IMR-90 (cell line): ENCODE measurements at regions not wholly inside any gene's neighbourhood (a gene's known extent, or its start where the extent isn't known, plus 50 kb on each side); places are given as distances from the start of the nearest gene placed in this dataset.
A peak's percentile ranks its signal among the peaks of the same experiment; 100 is the strongest.

ENCODE experiments used
- ATAC-seq: fragments of 200-7000 bp; cut with Tn5 transposase; 2 replicates; pipeline ENCODE4 v1.9.1; 2020; ENCODE audit warnings: low read depth, mild to moderate bottlenecking, moderate library complexity
- BruUV-seq: library from RNA; stranded (reverse); fragments of 400-500 nt; replicated peaks from 2 replicates; lab custom pipeline; 2021; lab: Mats Ljungman, UMichigan
- CTCF ChIA-PET: fragments of 300-600 bp; formaldehyde crosslinking; extraction: SDS; loops from one replicate; lab custom pipeline; 2021; ENCODE audit warnings: antibody characterized with exemption; lab: Yijun Ruan, JAX
- POLR2A ChIA-PET: fragments of 300-600 bp; sonication (Branson Sonifier 250); formaldehyde crosslinking; loops from one replicate; lab custom pipeline; 2022; ENCODE audit warnings: antibody characterized with exemption; ENCODE audit not compliant: unreplicated experiment; lab: Charles Lee
- DNase-seq: peaks from one replicate; pipeline ENCODE4 v3.0.0; 2013
- H2AFZ ChIP-seq: replicated peaks from 2 replicates; pipeline ENCODE3; 2013; ENCODE audit warnings: low read length, mild to moderate bottlenecking; ENCODE audit not compliant: poor library complexity
- H2AK5ac ChIP-seq: 2 replicates; pipeline ENCODE4 v1.6.1; 2013; ENCODE audit warnings: low read depth, low read length, inconsistent platforms
- H2AK9ac ChIP-seq: replicated peaks from 2 replicates; pipeline ENCODE3; 2013; ENCODE audit warnings: mild to moderate bottlenecking, low read depth, low read length, moderate library complexity; ENCODE audit not compliant: poor library complexity
- H2BK120ac ChIP-seq: 2 replicates; pipeline ENCODE4 v1.6.1; 2013; ENCODE audit warnings: low read depth, low read length, inconsistent platforms
- H2BK15ac ChIP-seq: 3 replicates; pipeline ENCODE4 v1.6.1; 2013; ENCODE audit warnings: low read depth, low read length, inconsistent platforms
- H2BK20ac ChIP-seq: 2 replicates; pipeline ENCODE4 v1.6.1; 2013; ENCODE audit warnings: low read depth, mild to moderate bottlenecking, inconsistent platforms, low read length, moderate library complexity
- H2BK5ac ChIP-seq: 2 replicates; pipeline ENCODE4 v1.6.1; 2013; ENCODE audit warnings: mild to moderate bottlenecking, low read depth, low read length, inconsistent platforms; ENCODE audit not compliant: poor library complexity, severe bottlenecking
- H3K14ac ChIP-seq: replicated peaks from 2 replicates; pipeline ENCODE4 v1.6.1; 2013; ENCODE audit warnings: low read depth, low read length, inconsistent platforms
- H3K18ac ChIP-seq: 2 replicates; pipeline ENCODE4 v1.6.1; 2013; ENCODE audit warnings: low read depth, low read length, control low read depth
- H3K23ac ChIP-seq: 2 replicates; pipeline ENCODE4 v1.6.1; 2013; ENCODE audit warnings: low read depth, low read length, inconsistent platforms
- H3K27ac ChIP-seq: 2 replicates; pipeline ENCODE4 v1.5.1; 2013; ENCODE audit warnings: mild to moderate bottlenecking, control low read depth, low read length; ENCODE audit not compliant: insufficient read depth
- H3K27me3 ChIP-seq: 2 replicates; pipeline ENCODE4 v1.6.1; 2013; ENCODE audit warnings: low read length; ENCODE audit not compliant: control insufficient read depth, insufficient read depth
- H3K36me3 ChIP-seq: 2 replicates; pipeline ENCODE4 v1.6.1; 2013; ENCODE audit warnings: low read length, mixed read lengths; ENCODE audit not compliant: control insufficient read depth, insufficient read depth
- H3K4ac ChIP-seq: 2 replicates; pipeline ENCODE4 v1.6.1; 2013; ENCODE audit warnings: low read depth, low read length, inconsistent platforms
- H3K4me1 ChIP-seq: 2 replicates; pipeline ENCODE4 v1.6.1; 2013; ENCODE audit warnings: low read length, mixed read lengths; ENCODE audit not compliant: control insufficient read depth, insufficient read depth
- H3K4me2 ChIP-seq: 2 replicates; pipeline ENCODE4 v1.6.1; 2013; ENCODE audit warnings: low read depth, mild to moderate bottlenecking, control low read depth, low read length, moderate library complexity
- H3K4me3 ChIP-seq: 2 replicates; pipeline ENCODE4 v1.5.1; 2013; ENCODE audit warnings: low read depth, mild to moderate bottlenecking, control low read depth, low read length, moderate library complexity; ENCODE audit not compliant: insufficient read depth
- H3K56ac ChIP-seq: 2 replicates; pipeline ENCODE4 v1.6.1; 2013; ENCODE audit warnings: low read length, inconsistent platforms; ENCODE audit not compliant: insufficient read depth; ENCODE audit errors: extremely low read depth
- H3K79me1 ChIP-seq, 2 experiments: 2 replicates each; pipeline ENCODE4 v1.6.1; 2013; ENCODE audit warnings: low read length in 2 of 2, inconsistent platforms in 1 of 2, low read depth in 1 of 2
- H3K9ac ChIP-seq: 2 replicates; pipeline ENCODE4 v1.6.1; 2013; ENCODE audit warnings: low read depth, low read length, control low read depth
- H3K9me1 ChIP-seq: 2 replicates; pipeline ENCODE4 v1.6.1; 2013; ENCODE audit warnings: low read length, inconsistent platforms; ENCODE audit not compliant: insufficient read depth
- H3K9me3 ChIP-seq: 2 replicates; pipeline ENCODE4 v1.6.1; 2013; ENCODE audit warnings: low read length; ENCODE audit not compliant: control insufficient read depth, insufficient read depth
- H4K20me1 ChIP-seq: 2 replicates; pipeline ENCODE4 v1.6.1; 2013; ENCODE audit warnings: low read length, inconsistent platforms; ENCODE audit not compliant: insufficient read depth
- H4K5ac ChIP-seq: 2 replicates; pipeline ENCODE4 v1.6.1; 2013; ENCODE audit warnings: mild to moderate bottlenecking, low read depth, low read length, control low read depth
- H4K8ac ChIP-seq, 2 experiments: 2 replicates each; pipeline ENCODE4 v1.6.1; 2013; ENCODE audit warnings: low read depth in 2 of 2, low read length in 2 of 2, control low read depth in 1 of 2, inconsistent platforms in 1 of 2
- H4K91ac ChIP-seq: 2 replicates; pipeline ENCODE4 v1.6.1; 2013; ENCODE audit warnings: low read depth, low read length, inconsistent platforms; ENCODE audit not compliant: insufficient read depth
- BHLHE40 ChIP-seq: fragments of 150-350 bp; IDR thresholded peaks from 2 replicates; pipeline ENCODE4 v1.6.1; 2016; ENCODE audit warnings: mild to moderate bottlenecking, low read depth, low read length
- CEBPB ChIP-seq: IDR thresholded peaks from 2 replicates; pipeline ENCODE4 v1.6.1; 2012; ENCODE audit warnings: low read depth, low read length, improper control_type of control experiment
- CHD1 ChIP-seq: IDR thresholded peaks from 2 replicates; pipeline ENCODE4 v1.6.1; 2012; ENCODE audit warnings: low read depth, low read length, improper control_type of control experiment
- FOS ChIP-seq: fragments of 150-350 bp; IDR thresholded peaks from 2 replicates; pipeline ENCODE4 v1.6.1; 2016; ENCODE audit warnings: low read depth, low read length
- MAFK ChIP-seq: IDR thresholded peaks from 2 replicates; pipeline ENCODE4 v1.6.1; 2012; ENCODE audit warnings: low read depth, low read length, improper control_type of control experiment
- MXI1 ChIP-seq: IDR thresholded peaks from 2 replicates; pipeline ENCODE4 v1.6.1; 2012; ENCODE audit warnings: low read depth, mild to moderate bottlenecking, low read length, moderate library complexity, borderline replicate concordance
- NFE2L2 ChIP-seq: fragments of 150-350 bp; IDR thresholded peaks from 2 replicates; pipeline ENCODE4 v1.6.1; 2016; ENCODE audit warnings: low read depth, mild to moderate bottlenecking, low read length
- RAD21 ChIP-seq: IDR thresholded peaks from 2 replicates; pipeline ENCODE4 v1.6.1; 2012; ENCODE audit warnings: low read length, improper control_type of control experiment
- RFX5 ChIP-seq: IDR thresholded peaks from 2 replicates; pipeline ENCODE4 v1.8.0; 2012; ENCODE audit warnings: low read depth, mild to moderate bottlenecking, low read length, moderate library complexity
- SMC3 ChIP-seq: fragments of 150-350 bp; IDR thresholded peaks from 2 replicates; pipeline ENCODE4 v1.6.1; 2016; ENCODE audit warnings: low read depth, mild to moderate bottlenecking, antibody characterized with exemption, low read length, moderate library complexity
- WGBS, 2 experiments: methylation state at CpG; one replicate each; pipeline versions ENCODE4 v1.1.5 to v1.1.7; 2013; ENCODE audit warnings: missing lambda C conversion rate in 2 of 2; ENCODE audit not compliant: insufficient read length in 1 of 2; ENCODE audit errors: extremely low coverage in 2 of 2; 5-methylcytosine and 5-hydroxymethylcytosine counted together
- dilution Hi-C: fragments of 300-500 bp; cut with HindIII; formaldehyde crosslinking; loops from one replicate; pipeline ENCODE4 v1.14.3; 2018; ENCODE audit warnings: low sequenced_read_pairs; ENCODE audit not compliant: unreplicated experiment
- in situ Hi-C: fragments of 300-500 bp; cut with MboI; formaldehyde crosslinking; loops from 3 replicates; pipeline ENCODE4 v1.14.3; 2019; ENCODE audit warnings: low sequenced_read_pairs, inconsistent platforms, mixed read lengths
- intact Hi-C: fragments of 100-400 bp; cut with micrococcal nuclease; formaldehyde crosslinking; loops from 2 replicates; pipeline ENCODE4 v1.10.0; 2022
- TF ChIP-seq, protein P1 (sequence below): fragments of 150-350 bp; IDR thresholded peaks from 2 replicates; pipeline ENCODE4 v1.6.1; 2016; ENCODE audit warnings: low read depth, mild to moderate bottlenecking, low read length, moderate library complexity, borderline replicate concordance
- TF ChIP-seq, protein P2 (sequence below): fragments of 150-350 bp; IDR thresholded peaks from 2 replicates; pipeline ENCODE4 v1.6.1; 2017; ENCODE audit warnings: mild to moderate bottlenecking, antibody characterized with exemption, low read length, low read depth
- TF ChIP-seq, protein P3 (sequence below): conservative IDR thresholded peaks from 2 replicates; pipeline ENCODE4 v1.5.1; 2012; ENCODE audit warnings: mild to moderate bottlenecking, low read depth, low read length, improper control_type of control experiment

DNA sequence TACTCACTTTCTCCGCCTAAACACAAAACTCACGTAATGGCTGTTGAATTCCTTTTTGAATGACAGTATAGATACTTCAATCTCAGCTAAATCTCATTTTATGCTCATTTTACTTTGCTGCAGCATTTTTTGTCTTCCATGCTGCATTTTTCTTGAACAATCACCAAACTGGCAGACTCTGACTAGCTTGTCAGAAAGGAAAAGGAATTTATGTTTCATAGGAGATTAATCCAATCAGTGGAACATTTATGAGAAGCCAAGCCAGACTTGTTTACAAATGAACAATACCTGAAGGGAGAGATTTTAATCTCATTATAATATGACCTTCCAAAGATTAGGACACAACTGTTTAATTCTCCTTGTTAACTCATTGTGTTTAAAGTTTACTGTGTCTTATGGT is 1044.3 kb downstream of the DIAPH3 start (continued):
- no peak for TF ChIP-seq FOS
- TF ChIP-seq RFX5 = no peak

DNA sequence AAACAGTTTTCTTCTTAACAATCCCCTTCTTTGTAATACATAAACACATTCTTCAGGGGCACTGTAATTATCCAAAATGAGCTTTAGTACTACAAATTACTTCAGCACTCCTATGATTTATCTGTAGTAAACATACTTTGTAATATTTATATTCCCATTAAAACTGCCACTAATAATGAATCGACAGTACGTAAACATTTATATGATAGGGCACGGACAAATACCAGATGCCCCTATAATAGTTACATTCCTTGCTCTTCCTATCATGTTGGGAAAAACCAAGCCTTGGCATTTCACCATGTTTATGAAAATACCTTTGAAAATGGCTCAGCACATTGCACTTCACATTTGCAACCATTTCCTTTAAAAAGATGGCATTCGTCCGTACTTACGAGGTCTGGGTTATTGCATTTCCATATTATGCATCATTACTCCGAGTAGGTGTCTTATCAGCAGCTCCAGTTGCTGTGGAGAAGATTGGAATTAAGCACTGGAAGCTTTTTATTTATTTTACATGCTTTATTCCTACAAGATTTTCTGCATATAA is 1043.4 kb downstream of the DIAPH3 start:
- H2BK20ac ChIP-seq = no peak overlapping the region
- no peaks in the 10 kb centered on the region for H3K36me3 ChIP-seq
- H4K5ac ChIP-seq = peak overlapping the region; percentile 23; the same call in 1 of the 2 replicates
- peak; percentile 73 for ATAC-seq
- H2AFZ ChIP-seq = no peak overlapping the region
- H4K20me1 ChIP-seq = no peaks in the 10 kb centered on the region
- H3K27ac ChIP-seq = no peak overlapping the region
- POLR2A ChIA-PET = interaction anchor here (0.6 kb wide), 1 partner anchor 8 kb away, joined by 4 read pairs; no protein-coding TSS in a partner anchor
- no CpG with 5 or more reads among the region's 7 CpGs for WGBS, 2 experiments
- H3K9me1 ChIP-seq = no peaks in the 10 kb centered on the region
- intact Hi-C loops (no loop called here), dilution Hi-C loops (no loop called here), in situ Hi-C loops (loop anchor here (25.0 kb wide), 1 partner anchor 642 kb away; no protein-coding TSS in a partner anchor)
- H2AK5ac ChIP-seq = no peak overlapping the region
- no peak overlapping the region for H3K56ac ChIP-seq
- no peaks in the 10 kb centered on the region for H3K9me3 ChIP-seq
- peak overlapping the region; percentile 72; the same call in 1 of the 2 replicates for H3K18ac ChIP-seq
- no peak overlapping the region for H4K8ac ChIP-seq
- CTCF ChIA-PET = interaction anchor here (0.7 kb wide), 1 partner anchor 12 kb away, joined by 3 read pairs; no protein-coding TSS in a partner anchor
- no peak overlapping the region; the same call in 1 of the 2 replicates for H3K9ac ChIP-seq
- no peak overlapping the region for H3K23ac ChIP-seq
- peak; percentile 60 for DNase-seq
- H3K27me3 ChIP-seq = no peaks in the 10 kb centered on the region
- H2BK5ac ChIP-seq = peak overlapping the region; percentile 17
- no TSS peak for BruUV-seq
- H3K4me1 ChIP-seq = peaks cover 2% of the 10 kb centered on the region
- no peak overlapping the region for H2BK120ac ChIP-seq
- H3K4me3 ChIP-seq = peak overlapping the region; percentile 23; the same call in 1 of the 2 replicates
- no peak overlapping the region for H3K14ac ChIP-seq
- H2AK9ac ChIP-seq = no peak overlapping the region
- no peak overlapping the region for H4K91ac ChIP-seq
- peak overlapping the region; percentile 87 for H3K4me2 ChIP-seq
- no peak overlapping the region for H2BK15ac ChIP-seq
- H3K79me1 ChIP-seq = no peaks in the 10 kb centered on the region
- H3K4ac ChIP-seq = no peak overlapping the region
- TF ChIP-seq, protein P1, sequence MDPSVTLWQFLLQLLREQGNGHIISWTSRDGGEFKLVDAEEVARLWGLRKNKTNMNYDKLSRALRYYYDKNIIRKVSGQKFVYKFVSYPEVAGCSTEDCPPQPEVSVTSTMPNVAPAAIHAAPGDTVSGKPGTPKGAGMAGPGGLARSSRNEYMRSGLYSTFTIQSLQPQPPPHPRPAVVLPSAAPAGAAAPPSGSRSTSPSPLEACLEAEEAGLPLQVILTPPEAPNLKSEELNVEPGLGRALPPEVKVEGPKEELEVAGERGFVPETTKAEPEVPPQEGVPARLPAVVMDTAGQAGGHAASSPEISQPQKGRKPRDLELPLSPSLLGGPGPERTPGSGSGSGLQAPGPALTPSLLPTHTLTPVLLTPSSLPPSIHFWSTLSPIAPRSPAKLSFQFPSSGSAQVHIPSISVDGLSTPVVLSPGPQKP = no peak
- TF ChIP-seq NFE2L2 (no peak), MAFK (no peak), RAD21 (no peak), CEBPB (no peak), BHLHE40 (no peak), CHD1 (no peak), MXI1 (no peak), SMC3 (no peak)
- TF ChIP-seq, protein P2, sequence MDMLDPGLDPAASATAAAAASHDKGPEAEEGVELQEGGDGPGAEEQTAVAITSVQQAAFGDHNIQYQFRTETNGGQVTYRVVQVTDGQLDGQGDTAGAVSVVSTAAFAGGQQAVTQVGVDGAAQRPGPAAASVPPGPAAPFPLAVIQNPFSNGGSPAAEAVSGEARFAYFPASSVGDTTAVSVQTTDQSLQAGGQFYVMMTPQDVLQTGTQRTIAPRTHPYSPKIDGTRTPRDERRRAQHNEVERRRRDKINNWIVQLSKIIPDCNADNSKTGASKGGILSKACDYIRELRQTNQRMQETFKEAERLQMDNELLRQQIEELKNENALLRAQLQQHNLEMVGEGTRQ = no peak
- TF ChIP-seq, protein P3, sequence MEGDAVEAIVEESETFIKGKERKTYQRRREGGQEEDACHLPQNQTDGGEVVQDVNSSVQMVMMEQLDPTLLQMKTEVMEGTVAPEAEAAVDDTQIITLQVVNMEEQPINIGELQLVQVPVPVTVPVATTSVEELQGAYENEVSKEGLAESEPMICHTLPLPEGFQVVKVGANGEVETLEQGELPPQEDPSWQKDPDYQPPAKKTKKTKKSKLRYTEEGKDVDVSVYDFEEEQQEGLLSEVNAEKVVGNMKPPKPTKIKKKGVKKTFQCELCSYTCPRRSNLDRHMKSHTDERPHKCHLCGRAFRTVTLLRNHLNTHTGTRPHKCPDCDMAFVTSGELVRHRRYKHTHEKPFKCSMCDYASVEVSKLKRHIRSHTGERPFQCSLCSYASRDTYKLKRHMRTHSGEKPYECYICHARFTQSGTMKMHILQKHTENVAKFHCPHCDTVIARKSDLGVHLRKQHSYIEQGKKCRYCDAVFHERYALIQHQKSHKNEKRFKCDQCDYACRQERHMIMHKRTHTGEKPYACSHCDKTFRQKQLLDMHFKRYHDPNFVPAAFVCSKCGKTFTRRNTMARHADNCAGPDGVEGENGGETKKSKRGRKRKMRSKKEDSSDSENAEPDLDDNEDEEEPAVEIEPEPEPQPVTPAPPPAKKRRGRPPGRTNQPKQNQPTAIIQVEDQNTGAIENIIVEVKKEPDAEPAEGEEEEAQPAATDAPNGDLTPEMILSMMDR = no peak
